PC-9 (cell line): ENCODE measurements at regions not wholly inside any gene's neighbourhood (a gene's known extent, or its start where the extent isn't known, plus 50 kb on each side); places are given as distances from the start of the nearest gene placed in this dataset.

Experiments
- BruUV-seq: library from RNA; stranded (reverse); fragments of 400-500 nt; replicated peaks from 2 replicates; lab custom pipeline; 2021; lab: Mats Ljungman, UMichigan
- CTCF ChIA-PET: fragments of 300-600 bp; sonication (Branson Sonifier 250); formaldehyde crosslinking; loops from one replicate; lab custom pipeline; 2022; ENCODE audit warnings: antibody characterized with exemption; lab: Charles Lee
- POLR2A ChIA-PET: fragments of 300-600 bp; sonication (Branson Sonifier 250); formaldehyde crosslinking; loops from one replicate; lab custom pipeline; 2022; ENCODE audit warnings: antibody characterized with exemption; ENCODE audit not compliant: unreplicated experiment; lab: Charles Lee
- DNase-seq, 2 experiments: peaks; one replicate each; pipeline versions ENCODE4 v3.0.0 to v3.0.0-alpha.2; 2015 to 2022; ENCODE audit warnings: mixed read lengths in 1 of 2
- H2AFZ ChIP-seq: fragments of 200-600 bp; sonication (generic); 2 replicates; pipeline ENCODE4 v1.8.1; 2017; ENCODE audit warnings: antibody characterized with exemption
- H3F3A ChIP-seq: fragments of 200-600 bp; sonication (generic); 2 replicates; pipeline ENCODE4 v1.8.1; 2017; ENCODE audit warnings: antibody characterized with exemption, mild to moderate bottlenecking, low read depth; ENCODE audit not compliant: insufficient read depth
- H3K27ac ChIP-seq: fragments of 200-600 bp; sonication (generic); 2 replicates; pipeline ENCODE4 v1.6.1; 2016; ENCODE audit warnings: mixed run types
- H3K27me3 ChIP-seq: fragments of 200-600 bp; sonication (generic); 2 replicates; pipeline ENCODE4 v1.6.1; 2016; ENCODE audit warnings: low read depth, mixed run types; ENCODE audit not compliant: insufficient read depth
- H3K36me3 ChIP-seq: fragments of 200-600 bp; sonication (generic); 2 replicates; pipeline ENCODE4 v1.6.1; 2016; ENCODE audit warnings: low read depth, mixed run types
- H3K4me1 ChIP-seq: fragments of 200-600 bp; sonication (generic); replicated peaks from 2 replicates; pipeline ENCODE4 v1.6.1; 2016; ENCODE audit warnings: mixed run types; ENCODE audit not compliant: insufficient read depth
- H3K4me2 ChIP-seq: fragments of 200-600 bp; sonication (generic); 2 replicates; pipeline ENCODE4 v1.6.1; 2017; ENCODE audit warnings: mixed run types
- H3K4me3 ChIP-seq: fragments of 200-600 bp; sonication (generic); 2 replicates; pipeline ENCODE4 v1.6.1; 2016; ENCODE audit warnings: mixed run types
- H3K79me2 ChIP-seq: fragments of 200-600 bp; sonication (generic); 2 replicates; pipeline ENCODE4 v1.6.1; 2017; ENCODE audit warnings: low read depth, mixed run types
- H3K9me2 ChIP-seq: fragments of 200-600 bp; sonication (generic); 2 replicates; pipeline ENCODE4 v1.8.1; 2017; ENCODE audit warnings: mild to moderate bottlenecking; ENCODE audit not compliant: insufficient read depth
- H3K9me3 ChIP-seq: fragments of 200-600 bp; sonication (generic); 2 replicates; pipeline ENCODE4 v1.8.1; 2016; ENCODE audit warnings: low read depth; ENCODE audit not compliant: insufficient read depth
- H4K20me1 ChIP-seq: fragments of 200-600 bp; sonication (generic); 2 replicates; pipeline ENCODE4 v1.8.1; 2017; ENCODE audit not compliant: insufficient read depth
- CTCF ChIP-seq: fragments of 200-600 bp; sonication (generic); conservative IDR thresholded peaks from 2 replicates; pipeline ENCODE4 v1.6.1; 2017; ENCODE audit warnings: mixed run types, antibody characterized with exemption, mild to moderate bottlenecking, moderate library complexity
- EZH2 ChIP-seq: fragments of 200-600 bp; sonication (generic); IDR thresholded peaks from 2 replicates; pipeline ENCODE4 v1.8.0; 2017; ENCODE audit warnings: antibody characterized with exemption, low read depth
- intact Hi-C: fragments of 100-400 bp; cut with micrococcal nuclease; formaldehyde crosslinking; loops from one replicate; pipeline ENCODE4 v1.10.0; 2022; ENCODE audit not compliant: unreplicated experiment

DNA sequence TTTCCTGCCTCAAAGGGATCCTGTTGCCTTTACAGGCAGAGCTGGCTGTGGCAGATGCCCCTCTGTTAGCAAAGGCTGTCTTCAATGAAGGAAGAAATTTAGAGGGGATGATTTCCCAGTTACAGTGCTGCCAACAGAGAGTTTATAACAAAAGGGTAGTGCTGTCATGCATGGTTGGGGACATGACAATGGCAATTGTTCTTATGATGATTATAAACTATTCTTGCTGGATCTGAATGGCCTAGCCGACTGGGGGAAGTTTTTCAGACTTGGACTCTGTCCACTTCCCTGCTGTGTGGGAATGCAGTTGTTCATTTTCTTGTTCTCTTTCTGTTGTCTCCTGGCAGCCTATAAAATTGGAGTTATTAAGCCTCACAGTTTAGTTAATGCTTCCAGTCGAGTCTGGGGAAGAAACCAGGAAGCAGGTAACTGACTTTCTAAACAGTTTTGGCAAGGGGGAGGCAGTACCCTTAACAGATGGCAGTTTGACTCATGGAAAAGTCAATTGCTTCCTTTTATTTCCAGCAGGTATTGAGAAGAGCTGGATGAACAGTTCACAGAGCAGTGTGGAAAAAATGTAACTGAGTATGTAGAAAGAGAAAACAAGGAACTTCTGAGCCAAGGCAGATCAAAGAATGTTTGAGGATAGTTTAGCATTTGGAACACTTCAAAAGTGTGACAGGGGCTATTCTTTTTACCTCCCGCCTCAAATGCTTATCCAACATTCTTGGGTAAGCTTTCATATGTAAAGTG lies 582.6 kb downstream of the RAPGEF2 start:
- Histone ChIP-seq H3K4me1 (no peaks in the 10 kb centered on the region), H3K27ac (no peak overlapping the region), H4K20me1 (no peaks in the 10 kb centered on the region), H3K79me2 (no peaks in the 10 kb centered on the region), H3K27me3 (no peaks in the 10 kb centered on the region), H3K4me3 (no peak overlapping the region), H3K9me3 (no peaks in the 10 kb centered on the region), H3K4me2 (no peak overlapping the region), H3K9me2 (no peaks in the 10 kb centered on the region; the same call in 1 of the 2 replicates), H3K36me3 (no peaks in the 10 kb centered on the region), H2AFZ (peak overlapping the region; percentile 11; the same call in 1 of the 2 replicates), H3F3A (no peaks in the 10 kb centered on the region)
- ChIA-PET POLR2A (no interaction called here), CTCF (no interaction called here)
- no peak for TF ChIP-seq CTCF
- no peak for TF ChIP-seq EZH2
- no peak for DNase-seq
- BruUV-seq, result no TSS peak
- intact Hi-C loops, result no loop called here

- Histone ChIP-seq H3K4me2 (no peak overlapping the region), H3F3A (no peaks in the 10 kb centered on the region), H3K79me2 (no peaks in the 10 kb centered on the region), H3K4me1 (no peaks in the 10 kb centered on the region), H3K27me3 (no peaks in the 10 kb centered on the region), H3K9me2 (no peaks in the 10 kb centered on the region; the same call in 1 of the 2 replicates), H3K4me3 (no peak overlapping the region), H4K20me1 (no peaks in the 10 kb centered on the region), H3K9me3 (no peaks in the 10 kb centered on the region), H2AFZ (no peak overlapping the region), H3K27ac (no peak overlapping the region), H3K36me3 (no peaks in the 10 kb centered on the region)
- TF ChIP-seq CTCF (no peak), EZH2 (no peak)
- intact Hi-C loops, result no loop called here
- no TSS peak for BruUV-seq
- ChIA-PET POLR2A (no interaction called here), CTCF (no interaction called here)
- no peak for DNase-seq
These were observed 586.6 kb downstream of the RAPGEF2 start for GRCh38 chr4:159689526-159689925.

DNA sequence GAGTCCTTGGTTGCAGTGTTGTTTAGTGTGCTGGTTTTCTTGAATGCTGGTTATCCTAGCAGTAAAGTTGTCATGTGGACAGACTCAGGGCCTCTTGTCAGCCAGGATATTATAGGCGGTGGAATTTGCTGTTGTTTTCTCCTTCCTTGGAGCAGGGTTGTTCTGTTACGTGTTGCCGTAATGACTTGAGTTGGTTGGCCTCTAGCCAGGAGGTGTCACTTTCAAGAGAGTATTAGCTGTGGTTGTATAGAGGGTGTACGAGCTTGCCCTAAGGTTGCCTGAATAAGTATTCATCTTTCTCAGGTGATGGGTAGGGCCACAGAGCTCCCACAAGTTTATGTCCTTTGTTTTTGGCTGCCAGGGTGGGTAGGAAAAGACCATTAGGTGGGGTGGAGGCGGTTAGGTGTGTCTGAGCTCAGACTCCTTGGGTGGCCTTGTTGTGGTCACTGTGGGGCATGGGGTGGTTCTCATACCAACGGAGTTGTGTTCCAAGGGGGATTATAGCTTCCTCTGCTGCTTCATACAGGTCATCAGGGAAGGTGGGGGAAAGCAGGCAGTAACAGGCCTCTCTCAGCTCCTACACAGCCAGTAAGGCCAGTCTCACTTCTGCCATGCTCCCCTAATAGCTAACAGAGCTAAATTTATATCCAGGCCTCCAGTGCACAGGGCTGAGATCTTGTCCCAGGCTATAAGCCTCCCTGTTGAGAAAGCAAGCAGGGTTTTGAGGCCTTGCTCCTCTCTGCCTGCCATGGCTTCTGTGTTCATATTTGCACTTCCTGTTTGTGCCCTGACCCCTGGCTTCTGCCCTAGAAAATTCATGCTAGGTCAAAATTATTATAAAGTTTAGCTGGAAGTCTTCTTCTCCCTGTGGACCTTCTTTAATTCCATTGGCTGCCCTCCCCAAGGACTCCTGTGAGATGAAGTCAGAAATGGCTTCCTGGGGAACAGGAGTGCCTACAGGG lies 594.7 kb downstream of the RAPGEF2 start:
- no peak overlapping the region for H2AFZ ChIP-seq
- intact Hi-C loops, result no loop called here
- no peaks in the 10 kb centered on the region for H3K4me1 ChIP-seq
- H3F3A ChIP-seq, result no peaks in the 10 kb centered on the region
- no peak overlapping the region for H3K4me3 ChIP-seq
- POLR2A ChIA-PET, result no interaction called here
- no peak overlapping the region for H3K4me2 ChIP-seq
- H3K79me2 ChIP-seq, result no peaks in the 10 kb centered on the region
- CTCF ChIA-PET, result no interaction called here
- no peak for DNase-seq
- no peaks in the 10 kb centered on the region for H3K9me2 ChIP-seq
- TF ChIP-seq EZH2 (no peak), CTCF (no peak)
- no peaks in the 10 kb centered on the region for H4K20me1 ChIP-seq
- no TSS peak for BruUV-seq
- H3K36me3 ChIP-seq, result no peaks in the 10 kb centered on the region
- no peaks in the 10 kb centered on the region for H3K9me3 ChIP-seq
- no peak overlapping the region for H3K27ac ChIP-seq
- no peaks in the 10 kb centered on the region for H3K27me3 ChIP-seq
